ENCODE measurements at regions not wholly inside any gene's neighbourhood (a gene's known extent, or its start where the extent isn't known, plus 50 kb on each side); places are given as distances from the start of the nearest gene placed in this dataset.

DNA sequence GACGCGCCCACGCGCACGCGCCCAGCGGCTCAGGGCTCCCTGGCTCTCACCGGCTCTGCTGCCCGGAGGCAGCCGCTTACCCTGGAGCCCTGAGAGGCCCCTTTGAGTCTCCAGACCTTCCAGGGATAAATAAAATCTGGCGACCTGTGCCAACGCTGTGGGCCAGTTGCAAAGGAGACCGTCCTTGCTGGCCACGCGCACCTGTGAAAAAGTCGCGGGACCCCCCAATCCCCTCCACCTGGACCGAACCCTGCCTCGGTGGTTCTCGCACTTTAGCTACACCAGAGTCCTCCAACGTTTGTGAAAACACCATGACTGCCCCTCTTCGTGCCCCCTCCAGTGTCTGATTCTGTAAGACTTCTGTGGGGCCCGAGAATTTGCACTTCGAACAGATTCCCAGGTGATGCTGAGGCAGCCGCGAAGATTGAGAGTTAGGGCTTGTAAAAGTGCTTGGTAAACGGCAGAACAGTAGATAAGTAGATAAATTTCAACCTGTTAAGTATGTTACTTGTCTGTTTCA, 102.4 kb upstream of the SVIL start:
- peaks cover 11% of the 10 kb centered on the region for H3K79me2 ChIP-seq (ENCODE audit: insufficient read depth, low read length)
- peak overlapping the region; percentile 54 for H2AFZ ChIP-seq (ENCODE audit: low read length)
- H3K4me1 ChIP-seq (ENCODE audit: insufficient read depth, low read length), result peaks cover 33% of the 10 kb centered on the region
- H3K27ac ChIP-seq (ENCODE audit: extremely low read length, insufficient read depth, low read length), result no peak overlapping the region
- no peaks in the 10 kb centered on the region for H4K20me1 ChIP-seq (ENCODE audit: insufficient read depth, low read length)
- H3K27me3 ChIP-seq (ENCODE audit: control insufficient read depth in 1 of 2, insufficient read depth in 2 of 2, low read length in 2 of 2), result peaks cover 0 to 13% of the 10 kb centered on the region in 2 experiments; a peak in 3 of 5 replicates
- no TSS peak for BruUV-seq (replicated peaks)
- no peak for ATAC-seq
- no peak for DNase-seq (ENCODE audit: low spot score)
- H3K4me3 ChIP-seq (replicated peaks in 1 of 3; ENCODE audit: insufficient read depth in 1 of 3, low read depth in 2 of 3, low read length in 3 of 3), result peak overlapping the region; percentile 73 to 88 (median 85); a peak in 5 of 6 replicates
- ChIA-PET POLR2A (interaction anchor here (1.0 to 1.6 kb wide), 2 partner anchors 78 to 102 kb away, joined by 3 to 5 read pairs; partner anchors contain the start of gene SVIL), CTCF (ENCODE audit: low intra/inter-chr PET ratio, low total read pairs) (no interaction called here)
- peak overlapping the region; percentile 90 for H3K4me2 ChIP-seq (ENCODE audit: low read depth, low read length)
- no peaks in the 10 kb centered on the region for H3K36me3 ChIP-seq (replicated peaks in 1 of 2; ENCODE audit: control insufficient read depth in 1 of 2, insufficient read depth in 2 of 2, low read length in 2 of 2)
- in situ Hi-C loops (cut with HindIII; ENCODE audit: extremely low pct_ligation_motif_present, low pct_unique_long_range_greater_than_20kb), result loop anchor here (5.0 kb wide), 1 partner anchor 100 kb away; no protein-coding TSS in a partner anchor
- no peaks in the 10 kb centered on the region for H3K9me3 ChIP-seq (ENCODE audit: low read length)
- 8% methylated on average over 12 of the region's 27 CpGs for WGBS (ENCODE audit: low lambda C conversion rate)
- no peak overlapping the region for H3K9ac ChIP-seq (ENCODE audit: insufficient read depth, low read depth, low read length)
- intact Hi-C loops (cut with micrococcal nuclease; ENCODE audit: unreplicated experiment), result no loop called here
- no peak for FAIRE-seq
- no peak for TF ChIP-seq CREB1 (IDR thresholded peaks at IDR 0.05)
- TF ChIP-seq CREB1 (CRISPR knock-in tag; IDR thresholded peaks at IDR 0.05), result no peak
- no peak for TF ChIP-seq PAXIP1 (CRISPR knock-in tag; conservative IDR thresholded peaks at IDR 0.05)
- TF ChIP-seq MATR3 (CRISPR knock-in tag; IDR thresholded peaks at IDR 0.05), result no peak
- TF ChIP-seq, protein P1, sequence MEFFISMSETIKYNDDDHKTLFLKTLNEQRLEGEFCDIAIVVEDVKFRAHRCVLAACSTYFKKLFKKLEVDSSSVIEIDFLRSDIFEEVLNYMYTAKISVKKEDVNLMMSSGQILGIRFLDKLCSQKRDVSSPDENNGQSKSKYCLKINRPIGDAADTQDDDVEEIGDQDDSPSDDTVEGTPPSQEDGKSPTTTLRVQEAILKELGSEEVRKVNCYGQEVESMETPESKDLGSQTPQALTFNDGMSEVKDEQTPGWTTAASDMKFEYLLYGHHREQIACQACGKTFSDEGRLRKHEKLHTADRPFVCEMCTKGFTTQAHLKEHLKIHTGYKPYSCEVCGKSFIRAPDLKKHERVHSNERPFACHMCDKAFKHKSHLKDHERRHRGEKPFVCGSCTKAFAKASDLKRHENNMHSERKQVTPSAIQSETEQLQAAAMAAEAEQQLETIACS (CRISPR knock-in tag; IDR thresholded peaks at IDR 0.05), result peak; percentile 75
- TF ChIP-seq BORCS8-MEF2B (CRISPR knock-in tag; IDR thresholded peaks at IDR 0.05), result no peak
- no peak for TF ChIP-seq ZXDC (CRISPR knock-in tag; IDR thresholded peaks at IDR 0.05)
- no peak for TF ChIP-seq MEIS1 (CRISPR knock-in tag; IDR thresholded peaks at IDR 0.05; ENCODE audit: borderline replicate concordance)
- no peak for TF ChIP-seq ZNF224 (CRISPR knock-in tag; IDR thresholded peaks at IDR 0.05)
- TF ChIP-seq, protein P2, sequence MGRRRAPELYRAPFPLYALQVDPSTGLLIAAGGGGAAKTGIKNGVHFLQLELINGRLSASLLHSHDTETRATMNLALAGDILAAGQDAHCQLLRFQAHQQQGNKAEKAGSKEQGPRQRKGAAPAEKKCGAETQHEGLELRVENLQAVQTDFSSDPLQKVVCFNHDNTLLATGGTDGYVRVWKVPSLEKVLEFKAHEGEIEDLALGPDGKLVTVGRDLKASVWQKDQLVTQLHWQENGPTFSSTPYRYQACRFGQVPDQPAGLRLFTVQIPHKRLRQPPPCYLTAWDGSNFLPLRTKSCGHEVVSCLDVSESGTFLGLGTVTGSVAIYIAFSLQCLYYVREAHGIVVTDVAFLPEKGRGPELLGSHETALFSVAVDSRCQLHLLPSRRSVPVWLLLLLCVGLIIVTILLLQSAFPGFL (CRISPR knock-in tag; IDR thresholded peaks at IDR 0.05), result no peak
- TF ChIP-seq ZNF367 (CRISPR knock-in tag; IDR thresholded peaks at IDR 0.05; ENCODE audit: borderline replicate concordance), result no peak
- TF ChIP-seq ARNT2 (CRISPR knock-in tag; IDR thresholded peaks at IDR 0.05; ENCODE audit: low read depth), result 0 out of 2 replicates have a peak, but pooled peaks have one; percentile 6
- no peak for TF ChIP-seq MNT (IDR thresholded peaks at IDR 0.05)
- TF ChIP-seq ZMYM2 (CRISPR knock-in tag; IDR thresholded peaks at IDR 0.05), result no peak
- TF ChIP-seq KAT8 (CRISPR knock-in tag; IDR thresholded peaks at IDR 0.05), result no peak
